ENCODE measurements at regions not wholly inside any gene's neighbourhood (a gene's known extent, or its start where the extent isn't known, plus 50 kb on each side); places are given as distances from the start of the nearest gene placed in this dataset.

DNA sequence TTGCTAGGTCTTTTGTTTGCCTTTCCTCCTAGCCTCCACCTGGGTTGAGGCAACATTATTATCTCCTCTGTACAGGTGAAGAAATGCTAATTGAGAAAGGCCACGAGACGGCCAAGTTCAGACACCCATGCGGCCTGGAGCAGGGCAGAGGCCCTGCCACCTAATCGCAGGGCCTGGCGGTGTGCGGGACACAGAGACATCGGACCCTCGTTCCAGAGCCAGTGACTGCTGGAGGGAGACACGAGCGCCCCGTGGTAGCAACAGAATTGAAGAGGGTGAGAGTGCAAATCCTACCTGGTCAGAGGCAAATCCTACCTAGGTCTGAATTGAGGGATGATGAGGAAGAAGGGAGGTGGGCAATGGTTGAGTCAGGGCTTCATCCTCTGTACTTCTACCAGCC, 113.8 kb upstream of the MEF2A start:
- TF ChIP-seq POLR2AphosphoS5 (IDR thresholded peaks at IDR 0.05; ENCODE audit: insufficient read depth in 1 of 2, low read depth in 1 of 2), result no peak
- no peak for TF ChIP-seq CTCF (IDR thresholded peaks at IDR 0.05)
